HL-60 (cell line): ENCODE measurements at regions not wholly inside any gene's neighbourhood (a gene's known extent, or its start where the extent isn't known, plus 50 kb on each side); places are given as distances from the start of the nearest gene placed in this dataset.

Source experiments
- GABPA ChIP-seq: IDR thresholded peaks from 2 replicates; pipeline ENCODE4 v1.6.1; 2012; ENCODE audit warnings: low read depth
- POLR2AphosphoS5 ChIP-seq: IDR thresholded peaks from 2 replicates; pipeline ENCODE4 v1.6.1; 2012; ENCODE audit warnings: low read depth
- SPI1 ChIP-seq: IDR thresholded peaks from 2 replicates; pipeline ENCODE4 v1.6.1; 2012; ENCODE audit warnings: low read depth, mild to moderate bottlenecking, borderline replicate concordance
- TF ChIP-seq, protein P1 (sequence below): IDR thresholded peaks from one replicate; pipeline ENCODE4 v1.5.1; 2011; ENCODE audit warnings: low read length, control low read depth, inconsistent platforms; ENCODE audit not compliant: insufficient read depth
- TF ChIP-seq, protein P2 (sequence below): IDR thresholded peaks from 2 replicates; pipeline ENCODE4 v1.6.1; 2012; ENCODE audit warnings: low read depth; ENCODE audit not compliant: insufficient replicate concordance

DNA sequence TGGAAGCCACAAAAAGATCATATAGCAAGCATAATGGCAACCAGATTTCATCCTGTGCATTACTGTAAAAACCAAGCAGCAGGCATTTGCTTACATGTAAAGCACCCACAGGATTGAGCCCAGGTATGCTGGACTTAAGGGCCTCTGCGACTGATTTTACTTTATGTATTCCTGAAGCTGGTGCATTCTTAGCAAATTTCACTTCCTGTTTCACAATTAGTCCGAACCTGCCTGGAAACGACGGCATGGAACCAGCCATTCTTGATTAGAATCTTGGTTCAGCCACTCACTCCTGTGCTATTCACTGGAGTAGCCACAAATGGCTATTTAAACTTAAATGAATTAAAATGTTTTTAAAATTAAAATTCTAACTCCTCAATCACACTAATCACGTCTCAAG lies 239.2 kb downstream of the NUAK1 start:
- TF ChIP-seq, protein P1, sequence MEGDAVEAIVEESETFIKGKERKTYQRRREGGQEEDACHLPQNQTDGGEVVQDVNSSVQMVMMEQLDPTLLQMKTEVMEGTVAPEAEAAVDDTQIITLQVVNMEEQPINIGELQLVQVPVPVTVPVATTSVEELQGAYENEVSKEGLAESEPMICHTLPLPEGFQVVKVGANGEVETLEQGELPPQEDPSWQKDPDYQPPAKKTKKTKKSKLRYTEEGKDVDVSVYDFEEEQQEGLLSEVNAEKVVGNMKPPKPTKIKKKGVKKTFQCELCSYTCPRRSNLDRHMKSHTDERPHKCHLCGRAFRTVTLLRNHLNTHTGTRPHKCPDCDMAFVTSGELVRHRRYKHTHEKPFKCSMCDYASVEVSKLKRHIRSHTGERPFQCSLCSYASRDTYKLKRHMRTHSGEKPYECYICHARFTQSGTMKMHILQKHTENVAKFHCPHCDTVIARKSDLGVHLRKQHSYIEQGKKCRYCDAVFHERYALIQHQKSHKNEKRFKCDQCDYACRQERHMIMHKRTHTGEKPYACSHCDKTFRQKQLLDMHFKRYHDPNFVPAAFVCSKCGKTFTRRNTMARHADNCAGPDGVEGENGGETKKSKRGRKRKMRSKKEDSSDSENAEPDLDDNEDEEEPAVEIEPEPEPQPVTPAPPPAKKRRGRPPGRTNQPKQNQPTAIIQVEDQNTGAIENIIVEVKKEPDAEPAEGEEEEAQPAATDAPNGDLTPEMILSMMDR = no peak
- TF ChIP-seq POLR2AphosphoS5 = no peak
- no peak for TF ChIP-seq SPI1
- no peak for TF ChIP-seq GABPA
- TF ChIP-seq, protein P2, sequence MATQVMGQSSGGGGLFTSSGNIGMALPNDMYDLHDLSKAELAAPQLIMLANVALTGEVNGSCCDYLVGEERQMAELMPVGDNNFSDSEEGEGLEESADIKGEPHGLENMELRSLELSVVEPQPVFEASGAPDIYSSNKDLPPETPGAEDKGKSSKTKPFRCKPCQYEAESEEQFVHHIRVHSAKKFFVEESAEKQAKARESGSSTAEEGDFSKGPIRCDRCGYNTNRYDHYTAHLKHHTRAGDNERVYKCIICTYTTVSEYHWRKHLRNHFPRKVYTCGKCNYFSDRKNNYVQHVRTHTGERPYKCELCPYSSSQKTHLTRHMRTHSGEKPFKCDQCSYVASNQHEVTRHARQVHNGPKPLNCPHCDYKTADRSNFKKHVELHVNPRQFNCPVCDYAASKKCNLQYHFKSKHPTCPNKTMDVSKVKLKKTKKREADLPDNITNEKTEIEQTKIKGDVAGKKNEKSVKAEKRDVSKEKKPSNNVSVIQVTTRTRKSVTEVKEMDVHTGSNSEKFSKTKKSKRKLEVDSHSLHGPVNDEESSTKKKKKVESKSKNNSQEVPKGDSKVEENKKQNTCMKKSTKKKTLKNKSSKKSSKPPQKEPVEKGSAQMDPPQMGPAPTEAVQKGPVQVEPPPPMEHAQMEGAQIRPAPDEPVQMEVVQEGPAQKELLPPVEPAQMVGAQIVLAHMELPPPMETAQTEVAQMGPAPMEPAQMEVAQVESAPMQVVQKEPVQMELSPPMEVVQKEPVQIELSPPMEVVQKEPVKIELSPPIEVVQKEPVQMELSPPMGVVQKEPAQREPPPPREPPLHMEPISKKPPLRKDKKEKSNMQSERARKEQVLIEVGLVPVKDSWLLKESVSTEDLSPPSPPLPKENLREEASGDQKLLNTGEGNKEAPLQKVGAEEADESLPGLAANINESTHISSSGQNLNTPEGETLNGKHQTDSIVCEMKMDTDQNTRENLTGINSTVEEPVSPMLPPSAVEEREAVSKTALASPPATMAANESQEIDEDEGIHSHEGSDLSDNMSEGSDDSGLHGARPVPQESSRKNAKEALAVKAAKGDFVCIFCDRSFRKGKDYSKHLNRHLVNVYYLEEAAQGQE = no peak
